ENCODE measurements at regions not wholly inside any gene's neighbourhood (a gene's known extent, or its start where the extent isn't known, plus 50 kb on each side); places are given as distances from the start of the nearest gene placed in this dataset.

DNA sequence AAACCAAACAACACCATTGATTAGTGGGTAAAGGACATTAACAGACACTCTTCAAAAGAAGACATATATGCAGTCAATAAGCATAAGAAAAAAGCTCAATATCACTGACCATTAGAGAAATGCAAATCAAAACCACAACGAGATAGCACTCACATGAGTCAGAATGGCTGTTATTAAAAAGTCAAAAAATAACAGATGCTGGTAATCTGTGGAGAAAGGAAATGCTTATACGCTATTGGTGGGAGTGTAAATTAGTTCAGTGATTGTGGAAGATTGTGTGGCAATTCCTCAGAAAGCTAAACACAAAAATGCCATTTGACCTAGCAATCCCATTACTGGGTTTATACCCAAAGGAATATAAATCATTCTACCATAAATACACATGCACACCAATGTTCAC, 182.6 kb downstream of the TRPC6 start:
- no peaks in the 10 kb centered on the region for H3K36me3 ChIP-seq (ENCODE audit: control insufficient read depth in 2 of 2, extremely low read depth in 1 of 2, insufficient read depth in 1 of 2, low read length in 1 of 2)
- no peak overlapping the region for H3K27ac ChIP-seq (ENCODE audit: low read length)
- Mint-ChIP-seq H3K36me3 (no peaks in the 10 kb centered on the region), H3K27ac (no peak overlapping the region), H3K4me3 (no peak overlapping the region), H3K27me3 (no peaks in the 10 kb centered on the region), H3K4me1 (no peaks in the 10 kb centered on the region), H3K9me3 (peaks cover 8 to 17% (median 13%) of the 10 kb centered on the region in 3 donors)
- ChIA-PET CTCF (no interaction called here), POLR2A (no interaction called here)
- H3K4me1 ChIP-seq (ENCODE audit: control insufficient read depth in 1 of 2, extremely low read depth in 1 of 2, insufficient read depth in 2 of 2, low read length in 2 of 2), result no peaks in the 10 kb centered on the region
- WGBS (ENCODE audit: insufficient coverage), result no CpG with 5 or more reads among the region's 2 CpGs
- H3K4me3 ChIP-seq (ENCODE audit: control insufficient read depth in 1 of 2, extremely low read depth in 1 of 2, low read length in 1 of 2), result no peak overlapping the region
- DNase-seq (no peak), ATAC-seq (replicated peaks in 1 of 4) (no peak)
- no peaks in the 10 kb centered on the region for H3K9me3 ChIP-seq
- no peaks in the 10 kb centered on the region for H3K27me3 ChIP-seq (replicated peaks in 1 of 2; ENCODE audit: control insufficient read depth in 2 of 2, extremely low read depth in 1 of 2, insufficient read depth in 2 of 2, low read length in 1 of 2)

GRCh38 chr11:101397979-101398378, 185.8 kb downstream of the TRPC6 start:
- Histone ChIP-seq H3K27me3 (replicated peaks in 1 of 2; ENCODE audit: control insufficient read depth in 2 of 2, extremely low read depth in 1 of 2, insufficient read depth in 2 of 2, low read length in 1 of 2) (no peaks in the 10 kb centered on the region), H3K4me3 (ENCODE audit: control insufficient read depth in 1 of 2, extremely low read depth in 1 of 2, low read length in 1 of 2) (no peak overlapping the region), H3K9me3 (no peaks in the 10 kb centered on the region), H3K4me1 (ENCODE audit: control insufficient read depth in 1 of 2, extremely low read depth in 1 of 2, insufficient read depth in 2 of 2, low read length in 2 of 2) (no peaks in the 10 kb centered on the region), H3K27ac (ENCODE audit: low read length) (no peak overlapping the region), H3K36me3 (ENCODE audit: control insufficient read depth in 2 of 2, extremely low read depth in 1 of 2, insufficient read depth in 1 of 2, low read length in 1 of 2) (no peaks in the 10 kb centered on the region)
- Mint-ChIP-seq H3K36me3 (no peaks in the 10 kb centered on the region), H3K4me1 (no peaks in the 10 kb centered on the region), H3K4me3 (no peak overlapping the region), H3K9me3 (peaks cover 11 to 22% (median 19%) of the 10 kb centered on the region in 3 donors), H3K27ac (no peak overlapping the region), H3K27me3 (no peaks in the 10 kb centered on the region)
- POLR2A ChIA-PET, result no interaction called here
- CTCF ChIA-PET, result no interaction called here
- WGBS (ENCODE audit: insufficient coverage), result no CpG with 5 or more reads among the region's 2 CpGs
- no peak for DNase-seq
- ATAC-seq (replicated peaks in 1 of 4), result no peak

DNA sequence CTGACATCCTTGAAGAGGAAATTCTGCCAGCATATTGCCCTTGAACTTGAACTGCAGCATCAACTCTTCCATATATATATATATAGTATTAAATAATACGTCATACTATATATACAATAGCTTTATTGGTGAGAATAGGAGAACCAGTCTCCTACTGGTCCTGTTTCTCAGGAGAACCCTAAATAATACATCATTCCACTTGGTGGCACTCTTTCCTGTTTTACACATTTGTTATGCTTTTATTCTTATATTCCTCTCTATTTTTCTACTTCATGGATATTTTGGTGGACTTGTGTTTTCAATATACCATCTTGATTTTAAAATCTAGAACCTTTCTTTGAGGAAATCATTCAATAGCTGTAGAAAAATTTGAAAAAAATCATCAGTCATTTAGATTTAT, 193.3 kb downstream of the TRPC6 start:
- ATAC-seq (replicated peaks in 1 of 4), result no peak
- DNase-seq, result no peak
- Mint-ChIP-seq H3K4me3 (no peak overlapping the region), H3K9me3 (peaks cover 0 to 7% (median 4%) of the 10 kb centered on the region in 3 donors), H3K27me3 (no peaks in the 10 kb centered on the region), H3K36me3 (no peaks in the 10 kb centered on the region), H3K4me1 (no peaks in the 10 kb centered on the region), H3K27ac (no peak overlapping the region)
- ChIA-PET POLR2A (no interaction called here), CTCF (no interaction called here)
- H3K4me1 ChIP-seq (ENCODE audit: control insufficient read depth in 1 of 2, extremely low read depth in 1 of 2, insufficient read depth in 2 of 2, low read length in 2 of 2), result no peaks in the 10 kb centered on the region
- no CpG with 5 or more reads among the region's 1 CpG for WGBS (ENCODE audit: insufficient coverage)
- no peaks in the 10 kb centered on the region for H3K9me3 ChIP-seq
- H3K4me3 ChIP-seq (ENCODE audit: control insufficient read depth in 1 of 2, extremely low read depth in 1 of 2, low read length in 1 of 2), result no peak overlapping the region
- H3K27ac ChIP-seq (ENCODE audit: low read length), result no peak overlapping the region
- H3K36me3 ChIP-seq (ENCODE audit: control insufficient read depth in 2 of 2, extremely low read depth in 1 of 2, insufficient read depth in 1 of 2, low read length in 1 of 2), result no peaks in the 10 kb centered on the region
- H3K27me3 ChIP-seq (replicated peaks in 1 of 2; ENCODE audit: control insufficient read depth in 2 of 2, extremely low read depth in 1 of 2, insufficient read depth in 2 of 2, low read length in 1 of 2), result no peaks in the 10 kb centered on the region

DNA sequence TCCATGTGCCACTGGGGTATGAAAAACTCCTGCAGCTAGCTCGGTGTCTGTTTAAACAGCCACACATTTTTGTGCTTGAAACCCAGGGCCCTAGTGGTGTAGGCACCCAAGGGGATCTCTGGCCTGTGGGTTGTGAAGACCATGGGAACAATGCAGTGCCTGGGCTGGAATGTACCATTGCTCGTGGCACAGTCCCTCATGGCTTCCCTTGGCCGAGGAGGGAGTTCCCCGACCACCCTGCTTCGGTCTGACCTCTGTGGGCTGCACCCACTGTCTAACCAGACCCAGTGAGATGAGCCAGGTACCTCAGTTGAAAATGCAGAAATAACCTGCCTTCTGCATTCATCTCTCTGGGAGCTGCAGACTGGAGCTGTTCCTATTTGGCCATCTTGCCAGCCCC, 214.0 kb downstream of the TRPC6 start:
- POLR2A ChIA-PET, result no interaction called here
- Histone ChIP-seq H3K27me3 (replicated peaks in 1 of 2; ENCODE audit: control insufficient read depth in 2 of 2, extremely low read depth in 1 of 2, insufficient read depth in 2 of 2, low read length in 1 of 2) (no peaks in the 10 kb centered on the region), H3K36me3 (ENCODE audit: control insufficient read depth in 2 of 2, extremely low read depth in 1 of 2, insufficient read depth in 1 of 2, low read length in 1 of 2) (no peaks in the 10 kb centered on the region), H3K27ac (ENCODE audit: low read length) (no peak overlapping the region), H3K4me1 (ENCODE audit: control insufficient read depth in 1 of 2, extremely low read depth in 1 of 2, insufficient read depth in 2 of 2, low read length in 2 of 2) (no peaks in the 10 kb centered on the region), H3K9me3 (no peaks in the 10 kb centered on the region), H3K4me3 (ENCODE audit: control insufficient read depth in 1 of 2, extremely low read depth in 1 of 2, low read length in 1 of 2) (no peak overlapping the region)
- no peak overlapping the region for H3K4me3 Mint-ChIP-seq
- H3K9me3 Mint-ChIP-seq, result peaks cover 18 to 29% (median 26%) of the 10 kb centered on the region in 3 donors
- no peaks in the 10 kb centered on the region for H3K27me3 Mint-ChIP-seq
- CTCF ChIA-PET, result no interaction called here
- no peak for DNase-seq
- no peak overlapping the region for H3K27ac Mint-ChIP-seq
- no peak for ATAC-seq (replicated peaks in 1 of 4)
- H3K36me3 Mint-ChIP-seq, result no peaks in the 10 kb centered on the region
- H3K4me1 Mint-ChIP-seq, result no peaks in the 10 kb centered on the region
- WGBS (ENCODE audit: insufficient coverage), result 54% methylated on average over 4 of the region's 5 CpGs

GRCh38 chr11:101363706-101364275, 220.0 kb downstream of the TRPC6 start:
- Histone ChIP-seq H3K27me3 (replicated peaks in 1 of 2; ENCODE audit: control insufficient read depth in 2 of 2, extremely low read depth in 1 of 2, insufficient read depth in 2 of 2, low read length in 1 of 2) (no peaks in the 10 kb centered on the region), H3K4me1 (ENCODE audit: control insufficient read depth in 1 of 2, extremely low read depth in 1 of 2, insufficient read depth in 2 of 2, low read length in 2 of 2) (no peaks in the 10 kb centered on the region), H3K9me3 (no peaks in the 10 kb centered on the region), H3K27ac (ENCODE audit: low read length) (no peak overlapping the region), H3K36me3 (ENCODE audit: control insufficient read depth in 2 of 2, extremely low read depth in 1 of 2, insufficient read depth in 1 of 2, low read length in 1 of 2) (no peaks in the 10 kb centered on the region), H3K4me3 (ENCODE audit: control insufficient read depth in 1 of 2, extremely low read depth in 1 of 2, low read length in 1 of 2) (no peak overlapping the region)
- CTCF ChIA-PET, result no interaction called here
- POLR2A ChIA-PET, result no interaction called here
- Mint-ChIP-seq H3K4me1 (no peaks in the 10 kb centered on the region), H3K9me3 (peaks cover 20 to 36% (median 25%) of the 10 kb centered on the region in 3 donors), H3K27me3 (no peaks in the 10 kb centered on the region), H3K27ac (no peak overlapping the region), H3K36me3 (no peaks in the 10 kb centered on the region), H3K4me3 (no peak overlapping the region)
- no peak for ATAC-seq (replicated peaks in 1 of 4)
- no peak for DNase-seq
- 43% methylated on average over 1 of the region's 1 CpG for WGBS (ENCODE audit: insufficient coverage)

GRCh38 chr11:101362643-101363042, 221.2 kb downstream of the TRPC6 start:
- H3K27ac ChIP-seq (ENCODE audit: low read length), result no peak overlapping the region
- Mint-ChIP-seq H3K27ac (no peak overlapping the region), H3K4me1 (no peaks in the 10 kb centered on the region), H3K27me3 (no peaks in the 10 kb centered on the region), H3K4me3 (no peak overlapping the region), H3K9me3 (peaks cover 14 to 41% (median 24%) of the 10 kb centered on the region in 3 donors), H3K36me3 (no peaks in the 10 kb centered on the region)
- CTCF ChIA-PET, result no interaction called here
- no peak for DNase-seq
- H3K4me1 ChIP-seq (ENCODE audit: control insufficient read depth in 1 of 2, extremely low read depth in 1 of 2, insufficient read depth in 2 of 2, low read length in 2 of 2), result no peaks in the 10 kb centered on the region
- no peaks in the 10 kb centered on the region for H3K36me3 ChIP-seq (ENCODE audit: control insufficient read depth in 2 of 2, extremely low read depth in 1 of 2, insufficient read depth in 1 of 2, low read length in 1 of 2)
- POLR2A ChIA-PET, result no interaction called here
- H3K9me3 ChIP-seq, result no peaks in the 10 kb centered on the region
- no peak for ATAC-seq (replicated peaks in 1 of 4)
- H3K4me3 ChIP-seq (ENCODE audit: control insufficient read depth in 1 of 2, extremely low read depth in 1 of 2, low read length in 1 of 2), result no peak overlapping the region
- H3K27me3 ChIP-seq (replicated peaks in 1 of 2; ENCODE audit: control insufficient read depth in 2 of 2, extremely low read depth in 1 of 2, insufficient read depth in 2 of 2, low read length in 1 of 2), result no peaks in the 10 kb centered on the region
- WGBS (ENCODE audit: insufficient coverage), result no CpG with 5 or more reads among the region's 3 CpGs

DNA sequence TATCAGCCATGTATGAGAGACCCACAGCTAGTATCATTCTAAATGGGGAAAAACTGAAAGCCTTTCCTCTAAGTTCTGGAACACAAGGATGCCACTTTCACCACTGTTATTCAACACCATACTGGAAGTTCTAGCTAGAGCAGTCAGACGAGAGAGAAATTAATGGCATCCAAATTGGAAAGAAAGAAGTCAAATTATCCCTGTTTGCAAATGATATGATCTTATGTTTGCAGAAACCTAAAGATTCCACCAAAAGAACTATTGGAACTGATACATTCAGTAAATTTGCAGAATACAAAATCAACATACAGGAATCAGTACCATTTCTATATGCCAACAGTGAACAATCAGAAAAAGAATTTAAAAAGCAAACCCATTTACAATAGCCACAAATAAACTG, 226.0 kb downstream of the TRPC6 start:
- Histone ChIP-seq H3K4me1 (ENCODE audit: control insufficient read depth in 1 of 2, extremely low read depth in 1 of 2, insufficient read depth in 2 of 2, low read length in 2 of 2) (no peaks in the 10 kb centered on the region), H3K36me3 (ENCODE audit: control insufficient read depth in 2 of 2, extremely low read depth in 1 of 2, insufficient read depth in 1 of 2, low read length in 1 of 2) (no peaks in the 10 kb centered on the region), H3K27me3 (replicated peaks in 1 of 2; ENCODE audit: control insufficient read depth in 2 of 2, extremely low read depth in 1 of 2, insufficient read depth in 2 of 2, low read length in 1 of 2) (no peaks in the 10 kb centered on the region), H3K27ac (ENCODE audit: low read length) (no peak overlapping the region), H3K9me3 (no peaks in the 10 kb centered on the region), H3K4me3 (ENCODE audit: control insufficient read depth in 1 of 2, extremely low read depth in 1 of 2, low read length in 1 of 2) (no peak overlapping the region)
- Mint-ChIP-seq H3K27ac (no peak overlapping the region), H3K4me1 (no peaks in the 10 kb centered on the region), H3K36me3 (no peaks in the 10 kb centered on the region), H3K27me3 (no peaks in the 10 kb centered on the region), H3K9me3 (peaks cover 10 to 31% (median 19%) of the 10 kb centered on the region in 3 donors), H3K4me3 (no peak overlapping the region)
- DNase-seq (no peak), ATAC-seq (replicated peaks in 1 of 4) (no peak)
- no CpG with 5 or more reads among the region's 1 CpG for WGBS (ENCODE audit: insufficient coverage)
- ChIA-PET CTCF (interaction anchor here in 1 of 2 donors (0.6 kb wide), 1 partner anchor 148 kb away, joined by 5 read pairs; no protein-coding TSS in a partner anchor), POLR2A (no interaction called here)

All from T-cell (primary cell).